ENCODE measurements at regions not wholly inside any gene's neighbourhood (a gene's known extent, or its start where the extent isn't known, plus 50 kb on each side); places are given as distances from the start of the nearest gene placed in this dataset.

DNA sequence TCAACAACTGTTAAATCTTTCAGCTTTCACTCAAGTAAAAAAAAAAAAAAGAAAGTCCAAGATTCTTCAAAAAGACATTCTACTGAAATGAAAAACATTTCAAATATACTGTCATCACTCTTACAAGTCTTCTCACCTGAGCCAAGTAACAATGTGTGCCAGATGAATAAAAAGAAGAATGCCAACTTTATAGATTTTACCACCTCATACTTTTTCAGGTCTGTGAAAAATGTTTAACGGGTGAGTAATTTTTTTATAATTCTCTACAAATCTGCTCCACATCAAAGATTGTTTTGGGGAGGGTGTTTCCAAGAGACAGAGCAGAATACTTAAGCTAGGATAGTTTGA lies 181.0 kb upstream of the BMP4 start (continued):
- TF ChIP-seq CHD1 (IDR thresholded peaks at IDR 0.05; ENCODE audit: low read depth, low read length) (no peak), SAP30 (IDR thresholded peaks at IDR 0.05; ENCODE audit: insufficient read depth, insufficient replicate concordance, low read length) (no peak), MAFK (IDR thresholded peaks at IDR 0.05; ENCODE audit: low read depth, low read length) (no peak), CEBPB (IDR thresholded peaks at IDR 0.05; ENCODE audit: low read depth, low read length) (no peak), YY1 (IDR thresholded peaks at IDR 0.05; ENCODE audit: low read depth, low read length) (no peak)
- TF ChIP-seq, protein P1, sequence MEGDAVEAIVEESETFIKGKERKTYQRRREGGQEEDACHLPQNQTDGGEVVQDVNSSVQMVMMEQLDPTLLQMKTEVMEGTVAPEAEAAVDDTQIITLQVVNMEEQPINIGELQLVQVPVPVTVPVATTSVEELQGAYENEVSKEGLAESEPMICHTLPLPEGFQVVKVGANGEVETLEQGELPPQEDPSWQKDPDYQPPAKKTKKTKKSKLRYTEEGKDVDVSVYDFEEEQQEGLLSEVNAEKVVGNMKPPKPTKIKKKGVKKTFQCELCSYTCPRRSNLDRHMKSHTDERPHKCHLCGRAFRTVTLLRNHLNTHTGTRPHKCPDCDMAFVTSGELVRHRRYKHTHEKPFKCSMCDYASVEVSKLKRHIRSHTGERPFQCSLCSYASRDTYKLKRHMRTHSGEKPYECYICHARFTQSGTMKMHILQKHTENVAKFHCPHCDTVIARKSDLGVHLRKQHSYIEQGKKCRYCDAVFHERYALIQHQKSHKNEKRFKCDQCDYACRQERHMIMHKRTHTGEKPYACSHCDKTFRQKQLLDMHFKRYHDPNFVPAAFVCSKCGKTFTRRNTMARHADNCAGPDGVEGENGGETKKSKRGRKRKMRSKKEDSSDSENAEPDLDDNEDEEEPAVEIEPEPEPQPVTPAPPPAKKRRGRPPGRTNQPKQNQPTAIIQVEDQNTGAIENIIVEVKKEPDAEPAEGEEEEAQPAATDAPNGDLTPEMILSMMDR (IDR thresholded peaks at IDR 0.05; ENCODE audit: control extremely low read depth in 1 of 3, insufficient read depth in 1 of 3, low read depth in 1 of 3, low read length in 3 of 3), result no peak
